COLO668 (cell line): ENCODE measurements at regions not wholly inside any gene's neighbourhood (a gene's known extent, or its start where the extent isn't known, plus 50 kb on each side); places are given as distances from the start of the nearest gene placed in this dataset.

Source experiments
- DNase-seq: peaks from one replicate; lab custom pipeline; 2025; ENCODE audit not compliant: unreplicated experiment; lab: John Stamatoyannopoulos, UW

DNA sequence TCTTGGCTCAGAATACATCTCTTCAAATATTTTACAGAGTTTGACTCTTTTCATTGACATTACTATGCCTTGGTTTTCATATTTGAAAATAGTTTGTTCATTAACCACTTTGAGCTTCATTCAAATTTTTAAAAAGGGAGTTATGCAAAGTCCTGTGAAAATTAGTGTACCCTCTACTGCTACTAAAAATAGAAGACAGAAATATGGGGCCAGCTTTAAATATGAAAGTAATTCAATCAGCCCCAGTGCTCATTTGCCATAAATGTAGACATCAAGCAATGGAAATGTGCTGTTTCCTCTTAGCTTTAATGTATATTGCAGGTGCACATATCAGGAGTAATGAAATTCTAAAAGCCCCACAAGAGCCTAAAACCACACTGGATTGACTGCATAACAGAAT, 218.7 kb downstream of the SPATA18 start:
- no peak for DNase-seq

DNA sequence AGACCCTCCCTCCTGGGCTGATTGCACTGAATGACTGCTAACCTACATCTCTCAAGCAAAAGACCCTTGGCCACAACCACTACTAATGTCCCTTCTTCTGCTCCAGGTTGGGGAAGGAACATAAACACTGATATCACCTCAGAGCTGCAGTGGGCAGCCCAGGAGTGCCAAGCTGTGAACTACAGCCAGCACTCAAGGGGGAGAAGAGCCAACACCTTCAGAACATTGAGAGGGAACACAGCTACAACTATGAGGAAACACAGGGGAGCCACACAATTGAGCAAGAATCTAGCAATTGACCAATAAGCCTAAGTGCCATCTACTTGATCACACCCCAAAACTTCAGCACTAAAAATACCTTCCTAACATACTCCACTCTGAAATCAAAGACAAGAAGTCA, 222.8 kb downstream of the SPATA18 start:
- DNase-seq, result no peak

DNA sequence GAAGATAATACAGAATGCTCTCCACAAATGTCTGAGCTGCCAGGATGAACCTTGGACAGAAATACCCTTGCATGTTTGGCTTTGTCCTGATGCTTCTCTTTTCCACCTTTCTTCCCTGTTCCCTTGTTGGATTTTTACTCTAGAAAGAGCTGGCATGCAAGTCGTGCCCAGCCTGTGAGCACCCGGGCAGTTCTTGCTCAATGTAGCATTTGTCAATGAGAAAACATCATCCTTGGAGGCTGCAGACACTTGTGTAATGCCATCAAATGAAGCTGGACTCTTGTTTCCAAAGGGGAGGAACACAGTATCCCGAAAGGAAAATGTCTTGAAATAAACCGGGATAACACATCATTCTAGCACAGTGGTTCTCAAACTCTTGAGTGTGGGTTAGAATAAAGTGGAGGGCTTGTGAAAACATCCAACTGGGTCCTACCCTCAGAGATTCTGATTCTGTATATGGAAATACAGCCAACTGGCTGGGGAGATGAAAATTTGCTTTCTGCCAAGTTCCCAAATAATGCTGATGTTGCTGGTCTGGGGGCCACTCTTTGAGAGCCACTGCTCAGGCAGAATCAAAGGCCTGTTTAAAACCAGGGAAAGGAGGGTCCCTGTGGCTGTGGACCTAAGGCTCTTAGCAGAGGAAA, 237.2 kb downstream of the SPATA18 start:
- DNase-seq, result no peak

DNA sequence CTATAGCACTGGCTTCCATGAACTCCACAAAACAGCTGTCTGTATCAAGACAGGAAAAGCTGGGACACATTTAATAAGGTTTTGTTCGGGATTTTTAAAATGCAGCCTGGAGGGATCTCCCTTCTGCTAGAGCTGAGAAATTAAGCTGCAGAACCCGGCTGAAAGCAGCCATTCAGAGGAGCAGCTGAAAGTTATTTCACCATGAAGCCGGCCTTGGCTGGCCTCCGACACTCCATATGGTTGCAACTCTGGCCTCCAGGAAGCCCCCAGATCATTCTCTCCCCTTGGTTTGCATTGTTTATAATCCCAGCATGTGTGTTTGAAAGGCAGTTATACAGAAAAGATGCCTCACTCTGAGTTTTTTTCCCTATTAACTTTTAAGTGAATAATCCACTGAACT, 239.4 kb downstream of the SPATA18 start:
- DNase-seq, result no peak

DNA sequence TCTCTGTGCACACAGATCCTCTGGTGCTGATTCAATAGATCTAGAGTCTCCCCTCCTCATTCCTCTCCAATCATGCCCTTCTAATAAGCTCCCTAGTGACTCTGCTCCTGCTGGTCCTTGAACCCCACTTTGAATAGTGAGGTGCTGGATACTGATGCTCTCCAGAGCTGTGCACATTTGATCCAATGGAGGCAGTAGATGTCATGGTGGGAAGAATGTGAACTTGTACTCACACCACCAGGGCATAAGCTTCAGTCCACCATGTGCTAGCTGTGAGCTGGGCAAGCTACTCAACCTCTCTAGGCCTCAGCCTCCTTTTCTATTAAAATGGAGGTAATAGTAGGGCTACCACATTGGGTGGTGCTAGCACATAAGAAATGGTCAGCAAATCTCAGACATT, 241.1 kb downstream of the SPATA18 start:
- no peak for DNase-seq

DNA sequence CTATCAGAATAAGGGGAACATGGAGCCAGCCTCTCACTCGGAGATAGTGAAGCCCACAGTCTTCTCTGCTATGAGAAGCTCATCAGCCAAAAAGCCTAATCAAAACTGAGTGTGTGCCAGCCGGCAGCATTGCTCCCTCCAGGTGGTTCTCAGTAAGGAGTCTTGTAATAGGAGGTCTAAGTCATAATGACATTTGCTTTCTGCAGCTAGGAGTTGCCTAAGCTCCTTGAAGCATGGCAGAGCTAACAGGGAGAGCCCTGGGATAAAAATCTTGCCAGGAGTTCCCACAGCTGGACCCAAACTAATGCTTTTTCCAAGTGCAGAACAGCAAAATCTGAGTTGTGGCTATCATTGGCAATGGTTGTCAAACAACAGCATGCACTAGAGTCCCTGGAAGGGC, 245.2 kb downstream of the SPATA18 start:
- no peak for DNase-seq

DNA sequence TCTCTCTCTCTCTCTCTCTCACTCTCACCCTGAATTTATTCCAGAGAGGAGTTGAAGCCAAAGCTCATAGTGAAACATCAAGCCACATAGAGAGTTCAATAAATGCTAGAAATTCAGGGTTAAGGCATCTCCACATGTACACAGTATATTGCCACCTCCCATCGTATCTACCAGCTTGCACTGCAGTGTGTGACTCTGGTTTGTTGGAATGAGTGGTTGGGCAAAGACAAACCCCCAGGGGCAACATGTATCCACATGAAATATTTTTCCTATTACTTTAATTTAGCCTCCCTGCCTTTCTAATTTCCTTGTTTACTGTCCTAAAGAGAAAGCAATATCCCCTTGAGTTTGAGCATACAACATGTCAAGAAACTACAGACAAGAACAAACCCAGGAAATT, 247.3 kb downstream of the SPATA18 start:
- no peak for DNase-seq

DNA sequence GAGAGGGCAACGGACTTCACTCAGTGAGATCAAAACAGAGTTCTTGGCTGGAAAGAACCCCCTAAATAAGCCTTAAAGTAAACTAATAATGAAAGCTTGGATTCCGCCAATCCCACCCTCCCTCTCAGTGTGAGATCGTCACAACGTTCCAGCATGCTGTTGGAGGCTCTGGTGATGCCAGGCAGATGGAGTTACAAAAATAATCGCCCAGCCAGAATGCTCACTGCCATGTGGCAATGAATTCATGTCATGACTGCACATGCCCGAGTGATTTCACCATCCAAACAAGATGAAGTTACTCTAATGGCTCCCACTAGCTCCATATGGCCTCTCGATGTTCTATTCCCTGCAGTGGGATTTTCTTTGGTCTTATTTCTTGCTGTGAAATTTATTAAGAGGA, 248.0 kb downstream of the SPATA18 start:
- DNase-seq, result no peak

DNA sequence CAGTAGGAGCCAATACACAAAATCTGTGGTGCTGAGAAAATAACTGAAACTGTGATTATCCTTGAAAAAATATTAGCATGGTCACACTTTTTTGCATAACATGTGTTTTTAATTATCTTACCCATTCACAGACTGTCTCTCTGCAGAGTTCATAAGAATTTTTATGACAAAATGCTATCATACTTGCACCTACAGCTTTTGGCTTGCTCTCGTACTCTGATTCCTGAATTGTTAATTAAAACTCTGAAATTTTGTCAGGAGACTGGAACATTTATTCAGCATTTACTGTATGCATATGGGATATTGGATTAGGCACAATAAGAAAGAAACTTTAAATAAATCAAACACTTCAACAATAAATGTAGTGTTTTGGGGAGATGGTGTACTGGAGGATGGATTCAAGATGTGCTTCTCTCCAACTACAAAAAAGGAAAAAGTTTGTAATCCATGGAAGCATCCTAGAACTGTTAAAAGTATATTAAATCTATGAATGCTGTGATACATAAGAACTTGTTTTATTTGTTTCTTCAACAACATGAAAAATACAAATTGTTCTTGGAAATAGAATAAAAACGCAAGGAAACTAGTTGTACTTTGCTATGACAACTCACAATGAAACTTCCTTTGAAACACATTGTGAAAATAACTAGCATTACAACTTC, 260.5 kb downstream of the SPATA18 start:
- DNase-seq, result no peak

DNA sequence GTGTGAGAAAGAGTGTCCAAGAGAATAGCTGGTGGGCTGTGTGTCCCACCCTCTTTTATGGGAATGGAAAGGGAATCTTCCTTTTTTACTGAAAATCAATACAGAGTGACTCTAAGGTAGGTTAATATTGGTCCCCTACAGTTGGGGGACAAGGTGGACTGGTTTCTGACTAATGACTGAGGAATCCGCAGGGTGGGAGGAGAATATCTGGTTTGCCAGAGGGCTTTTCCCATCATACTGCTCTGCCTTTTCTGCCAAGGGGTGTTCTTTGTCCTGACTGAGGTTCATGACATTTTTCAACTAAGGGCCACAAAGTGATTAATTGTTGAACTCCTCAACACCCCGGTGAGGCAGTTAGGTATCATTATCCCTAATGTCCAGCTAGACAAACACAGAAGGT, 261.6 kb downstream of the SPATA18 start:
- DNase-seq, result no peak

DNA sequence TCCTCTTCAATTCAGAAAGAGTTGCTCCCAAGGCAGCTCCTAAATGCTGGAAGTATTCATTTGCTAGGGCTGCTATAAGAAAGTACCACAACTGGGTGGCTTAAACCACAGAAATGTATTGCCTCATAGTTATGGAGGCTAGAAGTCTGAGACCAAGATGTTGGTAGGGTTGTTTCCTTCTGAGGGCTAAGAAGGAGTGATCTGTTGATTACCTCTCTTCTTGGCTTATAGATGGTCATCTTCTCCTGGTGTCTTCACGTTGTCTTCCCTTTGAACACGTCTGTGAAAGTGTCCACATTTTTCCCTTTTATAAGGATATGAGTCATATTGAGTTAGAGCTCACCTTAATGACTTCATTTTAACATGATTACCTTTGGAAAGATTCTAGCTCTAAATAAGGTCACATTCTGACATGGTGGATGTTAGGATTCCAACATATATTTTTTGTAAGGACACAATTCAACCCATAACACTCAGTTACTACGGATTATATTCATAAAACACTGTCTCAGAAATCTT, 266.3 kb downstream of the SPATA18 start:
- DNase-seq, result no peak

DNA sequence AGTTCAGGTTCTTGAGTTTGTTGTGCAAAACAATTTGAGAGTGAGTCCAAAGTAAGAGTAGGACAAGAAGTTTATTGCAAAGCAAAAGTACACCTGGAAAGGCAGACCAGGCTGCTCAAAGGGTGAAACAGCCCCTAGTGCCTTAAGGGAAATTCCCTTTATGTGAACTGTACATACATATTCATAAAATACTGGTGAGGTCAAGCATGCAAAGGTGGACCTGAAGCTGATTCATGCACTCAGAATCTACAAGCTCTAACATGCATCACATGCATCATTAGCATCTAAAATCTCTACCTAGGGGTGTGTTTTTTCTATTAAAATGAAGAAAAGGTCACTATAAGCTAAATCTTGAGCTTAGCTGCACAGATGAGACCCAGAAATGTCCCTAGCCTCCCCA, 266.9 kb downstream of the SPATA18 start:
- DNase-seq, result no peak

DNA sequence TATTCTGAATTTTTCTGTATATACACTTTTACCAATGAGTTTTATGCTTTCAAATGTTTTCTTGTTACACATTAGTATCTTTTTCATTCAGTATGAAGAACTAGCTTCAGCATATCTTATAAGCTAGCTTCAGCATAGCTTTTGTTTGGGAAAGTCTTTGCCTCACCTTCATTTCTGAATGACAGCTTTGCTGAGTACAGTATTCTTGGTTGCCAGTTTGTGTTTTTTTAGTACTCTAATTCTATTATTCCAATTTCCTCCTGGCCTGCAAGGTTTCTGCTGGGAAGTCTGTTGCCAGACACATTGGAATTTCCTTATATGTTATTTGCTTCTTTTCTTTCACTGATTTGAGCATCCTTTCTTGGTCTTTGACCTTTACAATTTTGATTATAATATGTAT, 278.8 kb downstream of the SPATA18 start:
- DNase-seq, result no peak

DNA sequence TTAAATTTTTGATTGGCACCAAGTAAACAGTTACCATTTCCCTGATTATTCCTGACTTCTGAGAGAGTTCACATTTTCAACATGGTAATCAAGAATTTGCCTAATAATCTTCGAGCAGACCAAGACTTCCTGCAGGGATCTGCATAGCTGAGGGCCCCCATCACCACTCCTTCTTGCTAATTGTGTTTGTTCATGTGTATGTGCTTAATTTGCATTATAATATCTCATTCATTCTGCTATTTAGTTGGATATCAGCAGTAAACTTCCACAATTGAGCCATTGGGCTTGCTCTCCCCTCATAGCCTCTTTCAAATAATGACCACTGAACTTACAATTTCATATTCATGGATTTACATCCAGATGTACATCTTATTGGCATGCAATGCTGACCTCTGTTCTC, 292.5 kb downstream of the SPATA18 start:
- no peak for DNase-seq

DNA sequence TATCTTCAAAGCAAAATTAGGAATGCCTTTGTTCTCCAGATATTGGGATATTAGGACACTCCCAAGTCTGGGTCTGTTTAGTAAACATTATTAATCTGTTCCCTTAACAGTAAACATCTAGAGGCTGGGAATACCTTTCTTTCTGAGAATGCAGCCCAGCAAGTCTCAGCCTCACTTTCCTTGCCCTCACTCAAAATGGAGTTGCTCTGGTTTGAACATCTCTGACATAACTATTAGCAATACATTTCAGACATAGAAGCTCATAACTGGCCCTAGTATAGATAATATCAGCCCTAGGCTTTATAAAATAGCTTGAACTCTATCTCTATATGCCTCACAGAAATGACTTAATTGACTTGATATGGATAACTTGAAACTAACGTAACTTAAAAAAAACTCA, 299.8 kb downstream of the SPATA18 start:
- DNase-seq, result no peak

DNA sequence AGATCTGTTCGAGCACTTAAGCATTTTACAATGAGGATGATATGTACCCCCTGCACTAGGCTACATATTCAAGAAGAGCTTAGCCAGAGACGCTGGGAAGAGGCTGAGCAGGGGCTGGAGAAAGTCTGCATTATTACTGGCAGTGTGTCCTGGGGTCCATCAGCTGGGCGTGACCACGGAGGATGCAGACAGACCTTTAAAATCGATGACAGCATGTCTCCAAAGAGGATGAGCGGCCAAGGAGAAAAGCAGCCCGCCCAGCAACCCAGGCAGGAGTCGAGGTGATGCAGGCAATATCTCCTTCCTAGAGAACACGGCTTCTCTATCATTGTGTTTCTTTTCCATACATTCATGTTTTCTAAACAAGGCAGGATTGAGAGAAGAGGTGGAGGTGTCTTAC, 300.7 kb downstream of the USP46 start:
- no peak for DNase-seq

DNA sequence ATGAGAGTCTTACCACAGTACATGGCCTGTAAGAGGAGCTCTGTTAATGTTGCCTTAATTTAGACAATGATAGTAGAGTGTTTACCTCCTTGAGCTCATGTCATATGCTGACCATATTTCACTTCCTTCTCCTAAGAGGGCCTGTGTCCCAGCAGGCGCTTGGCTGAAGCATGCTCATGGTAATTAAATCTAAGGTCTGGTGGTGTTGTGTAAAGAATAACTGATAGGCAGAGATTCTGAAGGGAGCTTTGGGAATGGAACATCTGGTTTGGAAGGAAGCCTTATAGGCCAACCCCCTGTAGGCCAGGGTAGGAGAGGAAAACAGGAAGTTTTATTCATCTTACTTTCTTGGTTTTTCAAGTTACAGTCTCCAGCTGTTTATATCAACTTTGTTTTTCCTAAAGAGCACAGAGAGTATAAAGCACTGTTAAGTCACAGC, 300.2 kb downstream of the USP46 start:
- no peak for DNase-seq

DNA sequence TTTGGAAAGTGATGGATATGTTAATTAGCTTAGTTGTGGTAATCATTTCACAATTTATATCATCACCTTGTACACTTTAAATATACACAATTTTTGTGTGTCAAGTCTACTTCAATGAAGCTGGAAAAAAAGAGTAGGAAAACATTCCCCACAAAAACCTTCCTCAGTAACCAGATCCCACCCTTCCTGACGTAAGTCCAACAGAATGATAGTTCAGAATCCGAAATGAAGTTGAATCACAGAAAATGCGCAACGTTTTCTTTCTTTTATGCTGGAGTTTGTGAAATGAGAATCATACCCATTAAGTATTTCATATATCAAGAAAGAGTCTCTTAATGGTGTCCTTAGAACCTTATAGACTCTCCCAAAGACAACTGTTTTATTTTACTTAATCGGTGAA, 292.9 kb downstream of the USP46 start:
- DNase-seq, result no peak

DNA sequence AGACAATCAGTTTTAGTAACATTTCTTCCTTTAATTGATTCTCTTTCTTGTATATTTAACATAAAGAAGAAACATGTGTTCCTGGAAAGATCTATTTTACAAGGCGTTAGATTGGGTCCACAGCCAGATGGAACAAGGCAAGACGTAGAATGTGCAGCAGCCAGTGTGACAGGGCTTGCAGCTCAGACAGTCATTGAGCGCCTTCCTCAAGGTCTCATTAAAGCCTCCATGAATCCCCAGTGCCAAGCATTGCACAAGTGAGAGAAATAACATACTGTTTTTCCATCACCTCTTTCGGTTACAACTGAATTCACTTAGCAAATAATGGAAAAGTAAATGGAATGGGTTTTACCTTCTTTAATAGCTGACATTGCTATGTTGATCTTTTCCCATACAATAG, 292.5 kb downstream of the USP46 start:
- no peak for DNase-seq

DNA sequence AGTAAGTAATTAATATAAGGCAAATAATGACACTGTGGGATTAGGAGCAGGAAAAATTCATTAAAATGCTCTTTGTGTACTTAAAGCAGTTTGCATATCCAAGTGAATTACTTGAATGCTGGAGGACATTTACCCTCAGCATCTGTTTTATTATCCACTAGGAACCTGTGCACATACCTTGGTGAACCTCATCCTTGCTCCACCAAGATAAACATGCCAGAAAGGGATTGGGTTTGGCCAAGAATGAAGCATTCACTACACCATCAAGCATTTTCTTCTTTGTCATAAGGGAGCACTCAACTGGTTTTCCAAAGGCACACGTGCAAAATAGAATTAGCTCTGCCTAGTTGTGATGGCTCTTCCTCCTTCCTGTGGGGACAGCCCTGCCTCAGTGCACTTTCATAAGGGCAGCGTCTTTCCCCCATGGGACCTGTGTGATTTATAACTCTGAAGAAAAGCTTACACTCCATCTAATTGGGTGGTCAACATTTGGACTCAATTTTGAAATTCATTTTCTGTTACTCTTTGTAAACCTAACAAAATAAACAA, 291.7 kb downstream of the USP46 start:
- DNase-seq, result no peak

DNA sequence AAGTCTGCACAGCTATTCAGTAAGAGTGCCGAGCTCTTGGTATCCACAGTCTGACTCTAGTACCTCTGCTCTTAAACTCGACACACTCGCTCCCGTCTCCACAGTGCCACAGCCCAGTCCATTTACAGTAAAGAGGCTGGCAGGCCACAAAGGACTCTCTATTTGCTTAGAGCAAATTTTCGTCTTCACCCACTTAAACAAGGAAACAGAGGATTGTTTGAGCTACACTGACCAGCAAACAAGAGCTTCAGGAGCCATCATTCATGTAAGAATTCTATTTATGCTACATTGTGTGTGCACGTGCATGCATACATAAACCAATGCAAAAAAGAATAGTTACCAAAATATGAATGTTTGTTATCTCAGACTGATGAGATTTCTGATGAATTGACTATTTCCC, 290.2 kb downstream of the USP46 start:
- no peak for DNase-seq

DNA sequence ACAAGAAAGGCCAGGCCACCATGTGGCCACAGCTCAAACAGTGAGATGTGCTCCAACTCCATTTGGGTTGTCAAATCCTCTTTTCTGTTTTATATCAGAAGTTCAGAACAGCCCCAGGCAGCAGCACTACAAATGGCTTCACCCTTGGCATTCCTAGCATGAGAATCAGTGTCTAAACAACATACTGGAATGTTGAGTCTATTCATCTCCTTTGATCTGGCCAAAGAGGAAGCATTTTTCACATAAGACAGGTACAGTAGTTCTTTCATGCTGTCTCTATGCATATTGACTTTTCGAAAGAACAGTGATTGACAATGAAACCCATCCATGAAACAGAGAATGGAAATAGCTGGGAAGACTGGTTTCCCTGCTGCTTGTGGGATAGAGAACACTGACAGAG, 289.5 kb downstream of the USP46 start:
- no peak for DNase-seq

DNA sequence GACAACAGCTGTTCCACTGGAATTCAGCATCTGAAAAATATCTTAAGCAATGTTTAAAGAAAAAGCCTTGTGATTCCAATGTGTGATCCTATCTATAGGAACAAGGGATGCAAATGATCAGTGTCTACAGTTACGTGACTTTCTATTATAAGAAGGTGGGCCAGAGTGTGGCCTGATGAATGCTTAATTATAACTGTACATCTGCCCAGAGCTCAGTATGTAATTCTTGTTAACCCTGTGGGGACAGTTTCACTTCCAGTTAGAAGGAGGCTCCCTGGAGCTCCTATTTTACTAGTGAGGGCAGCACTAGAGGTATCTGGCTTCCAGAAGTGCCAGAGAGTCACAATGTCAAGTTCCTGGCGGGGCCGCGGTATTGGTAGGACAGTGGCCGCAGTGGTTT, 288.5 kb downstream of the USP46 start:
- DNase-seq, result no peak
